Liver (tissue), 8 donors: ENCODE measurements at regions not wholly inside any gene's neighbourhood (a gene's known extent, or its start where the extent isn't known, plus 50 kb on each side); places are given as distances from the start of the nearest gene placed in this dataset.

Experiments
- DNase-seq: peaks from one replicate; pipeline ENCODE4 v3.0.0-alpha.2; 2017; ENCODE audit warnings: low spot score
- H3K27ac ChIP-seq, 2 donors: one replicate each; pipeline ENCODE4 v1.7.0; 2013; ENCODE audit warnings: inconsistent platforms in 2 of 2, low read length in 2 of 2, control low read depth in 1 of 2, low read depth in 1 of 2, mild to moderate bottlenecking in 1 of 2
- H3K27me3 ChIP-seq, 4 donors: one replicate each; pipeline versions ENCODE4 v1.6.1 to v1.7.0; 2013; ENCODE audit warnings: low read length in 3 of 4, inconsistent platforms in 1 of 4, mild to moderate bottlenecking in 1 of 4, moderate library complexity in 1 of 4; ENCODE audit not compliant: control insufficient read depth in 4 of 4, insufficient read depth in 4 of 4
- H3K36me3 ChIP-seq, 4 donors: one replicate each; pipeline versions ENCODE4 v1.6.1 to v1.7.0; 2013; ENCODE audit warnings: low read length in 3 of 4, mild to moderate bottlenecking in 3 of 4, low read depth in 1 of 4, moderate library complexity in 1 of 4; ENCODE audit not compliant: control insufficient read depth in 4 of 4, insufficient read depth in 3 of 4
- H3K4me1 ChIP-seq, 4 donors: one replicate each; pipeline versions ENCODE4 v1.6.1 to v1.7.0; 2013; ENCODE audit warnings: low read length in 3 of 4, mild to moderate bottlenecking in 3 of 4, moderate library complexity in 1 of 4; ENCODE audit not compliant: control insufficient read depth in 4 of 4, insufficient read depth in 4 of 4
- H3K4me3 ChIP-seq, 3 donors: one replicate each; pipeline versions ENCODE4 v1.6.1 to v1.7.0; 2013; ENCODE audit warnings: low read length in 3 of 3, control low read depth in 1 of 3, low read depth in 1 of 3, mild to moderate bottlenecking in 1 of 3
- H3K9ac ChIP-seq, 2 donors: one replicate each; pipeline ENCODE4 v1.7.0; 2013; ENCODE audit warnings: low read length in 2 of 2, mild to moderate bottlenecking in 2 of 2, moderate library complexity in 2 of 2, control low read depth in 1 of 2, low read depth in 1 of 2
- H3K9me3 ChIP-seq, 4 donors: one replicate each; pipeline versions ENCODE4 v1.6.1 to v1.7.0; 2013; ENCODE audit warnings: low read length in 3 of 4; ENCODE audit not compliant: control insufficient read depth in 4 of 4
- ATF3 ChIP-seq: IDR thresholded peaks from 2 replicates; pipeline ENCODE4 v1.6.1; 2016; ENCODE audit warnings: antibody characterized with exemption
- CTCF ChIP-seq: fragments of 150-350 bp; IDR thresholded peaks from 2 replicates; pipeline ENCODE4 v1.5.1; 2017; ENCODE audit warnings: improper control_type of control experiment, low read depth, low read length; ENCODE audit not compliant: missing input control
- EGR1 ChIP-seq, 2 donors: IDR thresholded peaks; 2 replicates each; pipeline ENCODE4 v1.6.1; 2016 to 2018; ENCODE audit warnings: antibody characterized with exemption in 2 of 2, low read depth in 2 of 2
- FOXA1 ChIP-seq: IDR thresholded peaks from 2 replicates; pipeline ENCODE4 v1.6.1; 2016; ENCODE audit warnings: antibody characterized with exemption
- FOXA2 ChIP-seq: IDR thresholded peaks from 2 replicates; pipeline ENCODE4 v1.6.1; 2016; ENCODE audit warnings: antibody characterized with exemption
- GABPA ChIP-seq, 2 donors: IDR thresholded peaks in 1 of 2; conservative IDR thresholded peaks in 1 of 2; 2 replicates each; pipeline ENCODE4 v1.6.1; 2016; ENCODE audit warnings: antibody characterized with exemption in 2 of 2, mild to moderate bottlenecking in 1 of 2, moderate library complexity in 1 of 2
- HNF4A ChIP-seq, 2 donors: conservative IDR thresholded peaks; 2 replicates each; pipeline ENCODE4 v1.6.1; 2016; ENCODE audit warnings: antibody characterized with exemption in 2 of 2, mild to moderate bottlenecking in 2 of 2
- HNF4G ChIP-seq: IDR thresholded peaks from 2 replicates; pipeline ENCODE4 v1.6.1; 2016; ENCODE audit warnings: antibody characterized with exemption
- JUND ChIP-seq, 2 donors: IDR thresholded peaks; 2 replicates each; pipeline ENCODE4 v1.6.1; 2016; ENCODE audit warnings: antibody characterized with exemption in 2 of 2
- MAX ChIP-seq: IDR thresholded peaks from 2 replicates; pipeline ENCODE4 v1.6.1; 2016; ENCODE audit warnings: antibody characterized with exemption
- NR2F2 ChIP-seq: IDR thresholded peaks from 2 replicates; pipeline ENCODE4 v1.6.1; 2016; ENCODE audit warnings: antibody characterized with exemption
- RAD21 ChIP-seq, 2 donors: IDR thresholded peaks; 2 replicates each; pipeline ENCODE4 v1.6.1; 2016; ENCODE audit warnings: antibody characterized with exemption in 2 of 2, mild to moderate bottlenecking in 2 of 2
- REST ChIP-seq: IDR thresholded peaks from 2 replicates; pipeline ENCODE4 v1.6.1; 2016; ENCODE audit warnings: antibody characterized with exemption, mild to moderate bottlenecking
- RXRA ChIP-seq, 2 donors: IDR thresholded peaks; 2 replicates each; pipeline ENCODE4 v1.6.1; 2017 to 2018; ENCODE audit warnings: antibody characterized with exemption in 2 of 2, mild to moderate bottlenecking in 1 of 2
- SP1 ChIP-seq: IDR thresholded peaks from 2 replicates; pipeline ENCODE4 v1.6.1; 2018; ENCODE audit warnings: antibody characterized with exemption, mild to moderate bottlenecking
- TAF1 ChIP-seq: conservative IDR thresholded peaks from 2 replicates; pipeline ENCODE4 v1.6.1; 2016; ENCODE audit warnings: antibody characterized with exemption, mild to moderate bottlenecking
- YY1 ChIP-seq: IDR thresholded peaks from 2 replicates; pipeline ENCODE4 v1.6.1; 2016; ENCODE audit warnings: antibody characterized with exemption, mild to moderate bottlenecking
- ZBTB33 ChIP-seq: IDR thresholded peaks from 2 replicates; pipeline ENCODE4 v1.6.1; 2016; ENCODE audit warnings: antibody characterized with exemption
- WGBS: extraction: QIAGEN DNeasy Blood & Tissue Kit; methylation state at CpG from one replicate; pipeline ENCODE4 v1.1.7; 2013; 5-methylcytosine and 5-hydroxymethylcytosine counted together
- donor health status: healthy.
- donor health status: healthy.
- donor health status: healthy.
- donor health status: healthy.
- donor health status: healthy.

- Histone ChIP-seq H3K9me3 (no peaks in the 10 kb centered on the region), H3K27ac (no peak overlapping the region), H3K36me3 (no peaks in the 10 kb centered on the region), H3K4me3 (no peak overlapping the region), H3K4me1 (no peaks in the 10 kb centered on the region), H3K27me3 (no peaks in the 10 kb centered on the region), H3K9ac (no peak overlapping the region)
- 72% methylated on average over 3 of the region's 3 CpGs for WGBS
- TF ChIP-seq REST: no peak
- no peak for TF ChIP-seq SP1
- TF ChIP-seq JUND (IDR thresholded peaks at IDR 0.05): no peak
- TF ChIP-seq FOXA2: no peak
- TF ChIP-seq GABPA (IDR thresholded peaks at IDR 0.05 in 1 of 2, conservative IDR thresholded peaks at IDR 0.05 in 1 of 2): no peak
- TF ChIP-seq RAD21 (IDR thresholded peaks at IDR 0.05): no peak
- no peak for TF ChIP-seq EGR1 (IDR thresholded peaks at IDR 0.05; ENCODE audit: low read depth in 2 of 2)
- TF ChIP-seq RXRA (IDR thresholded peaks at IDR 0.05): no peak
- TF ChIP-seq ATF3: no peak
- TF ChIP-seq HNF4A (conservative IDR thresholded peaks at IDR 0.05): no peak
- TF ChIP-seq YY1: no peak
- no peak for TF ChIP-seq TAF1
- no peak for TF ChIP-seq HNF4G
- TF ChIP-seq FOXA1: no peak
- TF ChIP-seq MAX: no peak
- no peak for DNase-seq
These were observed 281.9 kb upstream of the CDH7 start for GRCh38 chr18:65468881-65469280.

GRCh38 chr18:65464361-65464760 is 286.5 kb upstream of the CDH7 start:
- Histone ChIP-seq H3K9ac (no peak overlapping the region), H3K9me3 (no peaks in the 10 kb centered on the region), H3K4me3 (no peak overlapping the region), H3K36me3 (no peaks in the 10 kb centered on the region), H3K27ac (no peak overlapping the region), H3K4me1 (no peaks in the 10 kb centered on the region), H3K27me3 (no peaks in the 10 kb centered on the region)
- TF ChIP-seq ZBTB33 (no peak), MAX (no peak), ATF3 (no peak), TAF1 (no peak), RAD21 (IDR thresholded peaks at IDR 0.05) (no peak), REST (no peak), NR2F2 (no peak), RXRA (IDR thresholded peaks at IDR 0.05) (no peak), JUND (IDR thresholded peaks at IDR 0.05) (no peak), GABPA (IDR thresholded peaks at IDR 0.05 in 1 of 2, conservative IDR thresholded peaks at IDR 0.05 in 1 of 2) (no peak), HNF4A (conservative IDR thresholded peaks at IDR 0.05) (no peak), HNF4G (no peak), CTCF (no peak)
- DNase-seq: no peak
- 42% methylated on average over 1 of the region's 1 CpG for WGBS
